Smooth muscle cell of the brain vasculature (primary cell): ENCODE measurements at regions not wholly inside any gene's neighbourhood (a gene's known extent, or its start where the extent isn't known, plus 50 kb on each side); places are given as distances from the start of the nearest gene placed in this dataset.

Source experiments
- DNase-seq: peaks from one replicate; pipeline ENCODE4 v3.0.0-alpha.2; 2012; ENCODE audit warnings: low read depth, low spot score

- DNase-seq: no peak
Measured at GRCh38 chr18:28651298-28651697, 474.4 kb upstream of the CDH2 start.

- DNase-seq: no peak
Measured at GRCh38 chr18:28650860-28651259, 473.9 kb upstream of the CDH2 start.

GRCh38 chr18:28647961-28648360, 471.0 kb upstream of the CDH2 start:
- no peak for DNase-seq

GRCh38 chr18:28637897-28638296, 461.0 kb upstream of the CDH2 start:
- no peak for DNase-seq

- no peak for DNase-seq
Measured at GRCh38 chr18:28635530-28635929, 458.6 kb upstream of the CDH2 start.

- no peak for DNase-seq
Measured at GRCh38 chr18:28626756-28627155, 449.8 kb upstream of the CDH2 start.

GRCh38 chr18:28607991-28608390, 431.1 kb upstream of the CDH2 start:
- DNase-seq: no peak

GRCh38 chr18:28606686-28607085, 429.8 kb upstream of the CDH2 start:
- no peak for DNase-seq

- no peak for DNase-seq
Measured at GRCh38 chr18:28602391-28602790, 425.5 kb upstream of the CDH2 start.

- DNase-seq: no peak
Measured at GRCh38 chr18:28594034-28594433, 417.1 kb upstream of the CDH2 start.

- DNase-seq: no peak
Measured at GRCh38 chr18:28588884-28589549, 412.1 kb upstream of the CDH2 start.

GRCh38 chr18:28584731-28585130, 407.8 kb upstream of the CDH2 start:
- peak; percentile 26 for DNase-seq

- DNase-seq: no peak
Measured at GRCh38 chr18:28582724-28583123, 405.8 kb upstream of the CDH2 start.

GRCh38 chr18:28581521-28582071, 404.7 kb upstream of the CDH2 start:
- DNase-seq: no peak

GRCh38 chr18:28576941-28577340, 400.0 kb upstream of the CDH2 start:
- DNase-seq: no peak

GRCh38 chr18:28575123-28575522, 398.2 kb upstream of the CDH2 start:
- DNase-seq: no peak

- no peak for DNase-seq
Measured at GRCh38 chr18:28574175-28574574, 397.2 kb upstream of the CDH2 start.

- no peak for DNase-seq
Measured at GRCh38 chr18:28571929-28572328, 395.0 kb upstream of the CDH2 start.

GRCh38 chr18:28560331-28560730, 383.4 kb upstream of the CDH2 start:
- DNase-seq: no peak

- DNase-seq: no peak
Measured at GRCh38 chr18:28559511-28559910, 382.6 kb upstream of the CDH2 start.

GRCh38 chr18:28541934-28542333, 365.0 kb upstream of the CDH2 start:
- DNase-seq: no peak

- DNase-seq: no peak
Measured at GRCh38 chr18:28541276-28541930, 364.5 kb upstream of the CDH2 start.

- DNase-seq: no peak
Measured at GRCh38 chr18:28529644-28530043, 352.7 kb upstream of the CDH2 start.
